22Rv1 (cell line): ENCODE measurements at regions not wholly inside any gene's neighbourhood (a gene's known extent, or its start where the extent isn't known, plus 50 kb on each side); places are given as distances from the start of the nearest gene placed in this dataset.

Source experiments
- H3K27ac ChIP-seq: fragments of 450-650 bp; 2 replicates; pipeline ENCODE4 v1.5.1; 2017
- CTCF ChIP-seq: fragments of 450-650 bp; IDR thresholded peaks from 2 replicates; pipeline ENCODE4 v1.5.1; 2017; ENCODE audit warnings: mild to moderate bottlenecking
- ZFX ChIP-seq: fragments of 450-650 bp; IDR thresholded peaks from 2 replicates; pipeline ENCODE4 v1.6.1; 2017; ENCODE audit warnings: antibody characterized with exemption, borderline replicate concordance

GRCh38 chr6:40196135-40196518 lies 261.9 kb upstream of the MOCS1 start:
- no peak overlapping the region for H3K27ac ChIP-seq
- TF ChIP-seq CTCF (no peak), ZFX (no peak)

DNA sequence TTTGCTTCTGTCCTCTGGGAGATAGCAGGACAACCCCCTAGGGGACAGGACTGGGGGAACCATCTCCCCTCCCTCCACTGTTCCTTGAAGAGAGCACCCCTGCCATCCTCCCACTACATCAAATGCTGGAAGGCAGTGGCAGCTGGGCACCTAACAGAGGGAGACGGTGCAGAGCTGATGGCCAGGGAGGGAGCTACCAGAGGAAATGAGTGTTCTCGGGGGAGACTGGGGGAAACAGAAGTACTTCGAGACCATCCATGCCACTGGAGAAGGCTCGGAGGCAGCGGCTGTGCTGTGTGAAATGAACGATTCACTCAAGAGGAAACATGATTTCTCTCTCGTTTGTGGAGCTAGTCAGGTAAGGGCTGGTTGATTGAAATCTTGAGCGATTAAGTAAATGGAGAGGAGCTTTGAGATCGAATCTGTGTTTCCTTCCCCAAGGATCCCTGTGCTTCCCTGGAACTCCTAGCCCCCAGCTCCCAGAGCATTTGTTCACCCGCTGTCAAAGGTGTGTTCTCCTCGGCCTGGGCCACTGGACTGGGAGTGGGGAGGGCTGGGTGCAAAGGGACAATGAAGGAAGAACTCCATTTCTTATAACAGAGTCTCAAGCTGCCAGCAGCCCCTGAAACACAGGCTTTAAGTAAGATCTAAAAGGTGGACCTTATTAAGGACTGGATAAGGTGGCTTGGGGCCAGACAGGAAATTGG lies 261.3 kb upstream of the MOCS1 start:
- TF ChIP-seq ZFX: no peak
- no peak for TF ChIP-seq CTCF
- no peak overlapping the region for H3K27ac ChIP-seq

- H3K27ac ChIP-seq: no peak overlapping the region
- TF ChIP-seq CTCF (no peak), ZFX (no peak)
Measured at GRCh38 chr6:40194447-40195170, 260.3 kb upstream of the MOCS1 start.

DNA sequence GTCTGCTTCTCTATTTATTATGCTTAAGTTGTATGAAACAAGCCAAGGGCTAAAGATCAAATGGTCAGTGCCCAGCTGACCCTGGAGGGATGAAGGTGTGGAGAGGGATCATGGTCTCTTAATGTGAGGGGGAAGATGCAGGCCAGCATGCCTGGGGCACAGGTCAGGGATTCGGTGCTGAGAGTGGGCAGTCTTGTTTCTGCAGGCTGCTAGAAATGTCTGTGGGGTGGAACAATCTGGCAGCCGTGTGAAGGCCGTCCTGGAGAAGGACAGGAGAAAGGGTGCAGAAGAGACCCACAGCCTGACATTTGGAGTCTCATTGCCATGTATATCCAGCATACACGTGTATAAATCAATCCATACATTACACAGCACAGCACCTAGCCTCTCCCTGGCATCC lies 258.3 kb upstream of the MOCS1 start:
- H3K27ac ChIP-seq: no peak overlapping the region

DNA sequence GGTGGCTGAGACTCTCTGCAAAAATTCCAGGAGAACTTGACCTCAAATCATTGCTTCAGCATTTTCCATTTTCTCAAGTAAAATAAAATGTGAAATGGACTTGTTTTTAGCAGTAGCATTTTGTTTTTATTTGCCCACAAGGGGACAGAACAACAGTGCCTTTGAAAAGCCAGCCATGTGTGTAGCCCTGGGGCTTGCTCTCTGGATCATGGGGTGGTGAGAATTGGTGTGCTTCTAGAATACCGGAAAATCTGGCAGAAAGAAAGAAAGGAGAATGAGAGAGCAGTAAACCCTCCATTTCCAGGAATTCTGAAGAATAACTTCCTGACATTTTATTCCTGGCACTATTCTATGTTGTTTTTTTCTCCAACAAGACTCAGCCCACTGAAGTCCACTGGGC lies 254.7 kb upstream of the MOCS1 start:
- no peak overlapping the region for H3K27ac ChIP-seq
- no peak for TF ChIP-seq ZFX
- no peak for TF ChIP-seq CTCF

More for the DNA sequence above, 258.3 kb upstream of the MOCS1 start:
- TF ChIP-seq ZFX: no peak
- TF ChIP-seq CTCF: no peak

- TF ChIP-seq ZFX (no peak), CTCF (no peak)
- H3K27ac ChIP-seq: no peak overlapping the region
Measured at GRCh38 chr6:40187535-40188144, 253.4 kb upstream of the MOCS1 start.

- TF ChIP-seq CTCF: no peak
- no peak for TF ChIP-seq ZFX
- H3K27ac ChIP-seq: no peak overlapping the region
Measured at GRCh38 chr6:40185486-40185885, 251.2 kb upstream of the MOCS1 start.
